Chondrocyte (in vitro differentiated cells): ENCODE measurements at regions not wholly inside any gene's neighbourhood (a gene's known extent, or its start where the extent isn't known, plus 50 kb on each side); places are given as distances from the start of the nearest gene placed in this dataset.

Source experiments
- DNase-seq: peaks from one replicate; pipeline ENCODE4 v3.0.0; 2021; ENCODE audit warnings: mixed read lengths, low spot score
- H3K27ac Mint-ChIP-seq: one replicate; pipeline ENCODE4 v1.8.0; 2021; ENCODE audit warnings: mild to moderate bottlenecking, moderate library complexity, mixed read lengths; ENCODE audit not compliant: unreplicated experiment
- H3K27me3 Mint-ChIP-seq: 2 replicates; pipeline ENCODE4 v1.8.0; 2021; ENCODE audit warnings: low read depth, mixed read lengths
- H3K36me3 Mint-ChIP-seq: 2 replicates; pipeline ENCODE4 v1.8.0; 2021; ENCODE audit warnings: low read depth, mixed read lengths
- H3K4me1 Mint-ChIP-seq: 2 replicates; pipeline ENCODE4 v1.8.0; 2021; ENCODE audit warnings: low read depth, mild to moderate bottlenecking, mixed read lengths
- H3K4me3 Mint-ChIP-seq: one replicate; pipeline ENCODE4 v1.8.0; 2021; ENCODE audit warnings: mild to moderate bottlenecking, moderate library complexity, mixed read lengths; ENCODE audit not compliant: unreplicated experiment
- H3K9me3 Mint-ChIP-seq: 2 replicates; pipeline ENCODE4 v1.8.0; 2021; ENCODE audit warnings: low read depth, mixed read lengths
- TF ChIP-seq, protein P1 (sequence below): fragments of 200-600 bp; sonication (generic); IDR thresholded peaks from 2 replicates; pipeline ENCODE4 v1.5.0; 2021; ENCODE audit warnings: antibody characterized with exemption, mild to moderate bottlenecking, moderate library complexity

DNA sequence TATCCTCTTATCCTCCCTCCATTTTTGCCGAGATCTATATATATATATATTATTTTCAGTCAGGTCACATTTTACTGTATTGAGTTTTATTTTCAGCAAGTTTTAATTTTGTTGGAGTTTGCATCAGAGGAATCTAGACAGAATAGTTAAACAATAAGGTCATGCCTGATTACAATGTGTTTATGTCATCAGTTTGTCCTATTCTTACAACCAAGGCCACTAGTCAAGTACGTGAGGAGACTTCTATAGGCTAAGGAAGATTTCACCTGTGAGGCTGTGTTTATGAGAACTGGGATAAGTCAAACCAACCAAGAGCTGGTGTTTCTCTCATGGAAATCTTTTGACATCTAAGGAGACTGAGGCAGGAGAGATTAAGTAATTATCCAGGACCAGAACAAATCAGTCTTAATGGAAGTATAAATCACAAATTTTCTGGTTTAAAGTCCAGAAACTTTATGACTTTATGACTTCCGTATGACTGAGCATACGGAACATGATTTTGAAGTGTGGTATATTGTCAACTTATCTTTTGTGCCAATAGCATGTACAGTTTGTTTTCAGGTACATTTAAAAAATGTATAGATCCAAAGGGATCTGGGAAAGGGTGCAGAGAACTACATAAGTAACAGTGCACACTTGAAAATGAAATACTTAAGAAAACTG is 100.0 kb upstream of the DTNA start:
- H3K27ac Mint-ChIP-seq, result no peak overlapping the region
- H3K9me3 Mint-ChIP-seq, result no peaks in the 10 kb centered on the region
- DNase-seq, result no peak
- H3K27me3 Mint-ChIP-seq, result no peaks in the 10 kb centered on the region
- no peak overlapping the region for H3K4me3 Mint-ChIP-seq
- TF ChIP-seq, protein P1, sequence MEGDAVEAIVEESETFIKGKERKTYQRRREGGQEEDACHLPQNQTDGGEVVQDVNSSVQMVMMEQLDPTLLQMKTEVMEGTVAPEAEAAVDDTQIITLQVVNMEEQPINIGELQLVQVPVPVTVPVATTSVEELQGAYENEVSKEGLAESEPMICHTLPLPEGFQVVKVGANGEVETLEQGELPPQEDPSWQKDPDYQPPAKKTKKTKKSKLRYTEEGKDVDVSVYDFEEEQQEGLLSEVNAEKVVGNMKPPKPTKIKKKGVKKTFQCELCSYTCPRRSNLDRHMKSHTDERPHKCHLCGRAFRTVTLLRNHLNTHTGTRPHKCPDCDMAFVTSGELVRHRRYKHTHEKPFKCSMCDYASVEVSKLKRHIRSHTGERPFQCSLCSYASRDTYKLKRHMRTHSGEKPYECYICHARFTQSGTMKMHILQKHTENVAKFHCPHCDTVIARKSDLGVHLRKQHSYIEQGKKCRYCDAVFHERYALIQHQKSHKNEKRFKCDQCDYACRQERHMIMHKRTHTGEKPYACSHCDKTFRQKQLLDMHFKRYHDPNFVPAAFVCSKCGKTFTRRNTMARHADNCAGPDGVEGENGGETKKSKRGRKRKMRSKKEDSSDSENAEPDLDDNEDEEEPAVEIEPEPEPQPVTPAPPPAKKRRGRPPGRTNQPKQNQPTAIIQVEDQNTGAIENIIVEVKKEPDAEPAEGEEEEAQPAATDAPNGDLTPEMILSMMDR, result no peak
- no peaks in the 10 kb centered on the region for H3K36me3 Mint-ChIP-seq
- no peaks in the 10 kb centered on the region for H3K4me1 Mint-ChIP-seq

DNA sequence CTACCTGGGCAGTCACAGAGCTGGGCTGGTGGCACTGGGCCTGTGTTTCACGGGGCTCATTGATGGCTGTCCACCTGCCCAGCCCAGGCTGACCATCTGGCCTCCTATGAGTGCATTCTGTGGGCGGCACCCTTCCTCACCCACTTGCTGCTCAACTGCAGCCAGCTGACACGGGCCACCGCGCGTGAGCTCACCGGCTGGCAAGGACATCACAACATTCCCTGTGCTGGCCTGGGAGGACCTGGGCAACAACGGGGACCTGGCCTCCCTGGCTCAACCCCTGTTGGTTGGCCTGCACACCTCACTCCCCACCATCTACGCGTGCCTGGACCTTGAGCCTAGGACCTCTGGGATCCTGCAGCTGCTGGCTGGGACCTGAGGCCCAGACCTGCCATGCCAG is 98.2 kb upstream of the DTNA start:
- no peak overlapping the region for H3K27ac Mint-ChIP-seq

DNA sequence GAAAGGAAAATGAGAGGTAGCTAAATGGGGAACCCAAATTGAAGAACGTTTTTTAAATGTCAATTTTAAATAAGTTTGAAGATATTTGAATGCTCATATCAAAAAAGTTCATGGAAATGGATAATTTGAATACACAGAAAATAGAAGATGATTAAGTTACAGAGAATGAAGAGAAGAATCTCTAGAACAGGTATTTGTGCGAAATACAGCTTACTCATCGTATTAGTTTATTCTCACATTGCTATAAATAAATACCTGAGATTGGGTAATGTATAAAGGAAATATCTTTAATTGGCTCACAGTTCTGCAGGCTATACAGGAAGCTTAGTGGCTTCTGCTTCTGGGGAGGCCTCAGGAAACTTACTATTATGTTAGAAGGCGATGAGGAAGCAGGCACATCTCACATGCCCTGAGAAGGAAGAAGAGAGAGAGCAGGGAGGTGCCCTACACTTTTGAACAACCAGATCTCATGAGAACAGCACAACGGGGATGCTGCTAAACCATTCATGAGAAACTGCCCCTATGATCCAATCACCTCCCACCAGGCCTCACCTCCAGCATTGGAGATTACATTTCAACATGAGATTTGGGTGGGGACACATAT is 89.7 kb upstream of the DTNA start:
- Mint-ChIP-seq H3K9me3 (peaks cover 28% of the 10 kb centered on the region), H3K36me3 (peaks cover 3% of the 10 kb centered on the region), H3K27me3 (peaks cover 2% of the 10 kb centered on the region), H3K4me3 (no peak overlapping the region), H3K4me1 (no peaks in the 10 kb centered on the region), H3K27ac (no peak overlapping the region)
- TF ChIP-seq, protein P1, result no peak
- DNase-seq, result no peak

More for the DNA sequence above, 98.2 kb upstream of the DTNA start:
- Mint-ChIP-seq H3K36me3 (no peaks in the 10 kb centered on the region), H3K4me3 (no peak overlapping the region), H3K9me3 (peaks cover 13% of the 10 kb centered on the region), H3K27me3 (no peaks in the 10 kb centered on the region), H3K4me1 (no peaks in the 10 kb centered on the region)
- TF ChIP-seq, protein P1, result no peak
- DNase-seq, result no peak

DNA sequence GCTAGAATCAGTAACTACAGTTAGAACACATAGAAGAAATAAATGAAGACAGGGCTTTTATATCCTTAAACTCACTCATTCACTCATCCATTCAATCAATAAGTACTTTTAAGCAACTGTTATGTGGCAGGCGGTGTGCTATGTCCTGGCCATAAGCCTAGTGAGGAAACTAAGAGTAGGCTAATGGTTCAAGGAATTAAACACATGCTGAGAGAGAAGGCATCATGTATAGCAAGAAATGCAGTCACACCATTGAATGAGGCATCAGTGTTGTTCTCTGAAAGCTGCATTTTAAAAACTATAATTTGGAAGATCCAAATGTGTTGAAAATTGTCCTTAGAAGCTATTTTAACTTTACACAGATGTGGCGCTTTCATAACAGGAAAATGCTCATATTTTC is 86.5 kb upstream of the DTNA start:
- H3K4me1 Mint-ChIP-seq, result no peaks in the 10 kb centered on the region
- TF ChIP-seq, protein P1, result no peak
- peaks cover 3% of the 10 kb centered on the region for H3K36me3 Mint-ChIP-seq
- no peak overlapping the region for H3K4me3 Mint-ChIP-seq
- no peak for DNase-seq
- peaks cover 6% of the 10 kb centered on the region for H3K27me3 Mint-ChIP-seq
- no peak overlapping the region for H3K27ac Mint-ChIP-seq
- H3K9me3 Mint-ChIP-seq, result peaks cover 13% of the 10 kb centered on the region

DNA sequence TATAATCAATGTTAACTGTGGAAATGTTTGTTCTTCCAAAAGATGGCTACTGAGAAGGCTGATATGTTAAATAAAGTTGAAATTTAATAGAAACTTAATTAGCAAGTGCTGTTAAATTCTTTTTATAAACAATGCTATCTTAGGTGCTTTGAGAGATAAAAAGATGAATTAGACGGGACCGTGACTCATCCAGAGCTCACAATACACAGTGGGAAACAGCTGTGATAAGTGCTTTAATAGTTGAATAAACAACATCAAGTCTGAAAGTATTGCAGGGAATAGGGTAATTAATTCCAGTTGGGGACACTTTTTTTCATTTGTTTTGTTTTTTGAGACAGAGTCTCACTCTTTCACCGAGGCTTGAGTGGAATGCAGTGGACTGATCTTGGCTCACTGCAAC is 85.5 kb upstream of the DTNA start:
- TF ChIP-seq, protein P1, result no peak
- no peaks in the 10 kb centered on the region for H3K36me3 Mint-ChIP-seq
- peaks cover 6% of the 10 kb centered on the region for H3K27me3 Mint-ChIP-seq
- H3K4me3 Mint-ChIP-seq, result no peak overlapping the region
- no peak for DNase-seq
- no peaks in the 10 kb centered on the region for H3K4me1 Mint-ChIP-seq
- peaks cover 8% of the 10 kb centered on the region for H3K9me3 Mint-ChIP-seq
- H3K27ac Mint-ChIP-seq, result no peak overlapping the region
